HEK293T (cell line): ENCODE measurements at regions not wholly inside any gene's neighbourhood (a gene's known extent, or its start where the extent isn't known, plus 50 kb on each side); places are given as distances from the start of the nearest gene placed in this dataset.
"Not testable (repeated sequence)": the region's sequence is repeated elsewhere in the genome, so short reads cannot be mapped to it uniquely, and the experiment has no call there.

Experiments used
- CTCF ChIA-PET: fragments of 350-600 bp; formaldehyde crosslinking; extraction: SDS; loops from one replicate; lab custom pipeline; 2021; ENCODE audit warnings: antibody characterized with exemption, inconsistent platforms; lab: Yijun Ruan, JAX
- POLR2A ChIA-PET: fragments of 350-600 bp; formaldehyde crosslinking; extraction: SDS; loops from one replicate; lab custom pipeline; 2020; ENCODE audit warnings: antibody characterized with exemption, inconsistent platforms; lab: Yijun Ruan, JAX
- DNase-seq: peaks from one replicate; pipeline ENCODE4 v3.0.0; 2012; ENCODE audit warnings: mixed read lengths; ENCODE audit errors: extremely low spot score
- ARNT ChIP-seq: fragments of 450-650 bp; IDR thresholded peaks from 2 replicates; pipeline ENCODE4 v1.6.1; 2017; ENCODE audit warnings: mild to moderate bottlenecking
- BHLHE40 ChIP-seq: fragments of 450-650 bp; IDR thresholded peaks from 2 replicates; pipeline ENCODE4 v1.6.1; 2016; ENCODE audit warnings: mild to moderate bottlenecking, moderate library complexity, borderline replicate concordance
- CTBP1 ChIP-seq: fragments of 450-650 bp; IDR thresholded peaks from 2 replicates; pipeline ENCODE4 v1.6.1; 2016; ENCODE audit warnings: borderline replicate concordance
- ELF4 ChIP-seq: fragments of 450-650 bp; IDR thresholded peaks from 2 replicates; pipeline ENCODE4 v1.6.1; 2017; ENCODE audit warnings: antibody characterized with exemption
- FOXA1 ChIP-seq: fragments of 450-650 bp; IDR thresholded peaks from 2 replicates; pipeline ENCODE4 v1.6.1; 2016; ENCODE audit warnings: mild to moderate bottlenecking
- FOXK2 ChIP-seq: fragments of 450-650 bp; IDR thresholded peaks from 2 replicates; pipeline ENCODE4 v1.6.1; 2016; ENCODE audit warnings: mild to moderate bottlenecking
- FOXM1 ChIP-seq: fragments of 450-650 bp; IDR thresholded peaks from 2 replicates; pipeline ENCODE4 v1.6.1; 2017; ENCODE audit warnings: mild to moderate bottlenecking, borderline replicate concordance
- HDGF ChIP-seq: fragments of 450-650 bp; IDR thresholded peaks from 2 replicates; pipeline ENCODE4 v1.6.1; 2017; ENCODE audit warnings: antibody characterized with exemption, borderline replicate concordance
- L3MBTL2 ChIP-seq: fragments of 450-650 bp; conservative IDR thresholded peaks from 2 replicates; pipeline ENCODE4 v1.6.1; 2016; ENCODE audit warnings: mild to moderate bottlenecking
- LEF1 ChIP-seq: fragments of 450-650 bp; IDR thresholded peaks from 2 replicates; pipeline ENCODE4 v1.6.1; 2017; ENCODE audit warnings: mild to moderate bottlenecking, borderline replicate concordance
- NFRKB ChIP-seq: fragments of 450-650 bp; IDR thresholded peaks from 2 replicates; pipeline ENCODE4 v1.6.1; 2016; ENCODE audit warnings: mild to moderate bottlenecking, moderate library complexity
- PKNOX1 ChIP-seq: fragments of 450-650 bp; IDR thresholded peaks from 2 replicates; pipeline ENCODE4 v1.6.1; 2016
- SP1 ChIP-seq: fragments of 450-650 bp; IDR thresholded peaks from 2 replicates; pipeline ENCODE4 v1.6.1; 2017
- SUZ12 ChIP-seq: fragments of 450-650 bp; IDR thresholded peaks from 2 replicates; pipeline ENCODE4 v1.6.1; 2016; ENCODE audit warnings: mild to moderate bottlenecking
- TARDBP ChIP-seq: fragments of 450-650 bp; IDR thresholded peaks from 2 replicates; pipeline ENCODE4 v1.6.1; 2016
- ZNF384 ChIP-seq: fragments of 450-650 bp; IDR thresholded peaks from 2 replicates; pipeline ENCODE4 v1.6.1; 2016

DNA sequence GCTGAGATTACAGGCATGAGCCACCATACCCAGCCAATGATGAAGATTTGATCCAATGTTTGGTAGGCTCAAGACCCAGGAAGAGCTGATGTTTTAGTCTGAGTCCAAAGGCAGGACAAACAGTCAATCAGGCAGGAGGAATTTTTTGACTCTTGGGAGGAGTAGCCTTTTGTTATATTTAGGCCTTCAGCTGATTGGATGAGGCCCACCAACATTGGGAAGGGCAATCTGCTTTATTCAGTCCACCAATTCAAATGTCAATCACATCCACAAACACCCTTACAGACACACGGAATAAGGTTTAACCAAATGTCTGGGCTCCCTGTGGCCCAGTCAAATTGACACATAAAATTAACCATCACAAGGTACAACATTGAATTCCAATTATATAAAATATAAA is 61.9 kb upstream of the COX20 start:
- CTCF ChIA-PET: no interaction called here
- no peak for DNase-seq
- no peak for TF ChIP-seq SP1
- TF ChIP-seq FOXK2: no peak
- no peak for TF ChIP-seq TARDBP
- TF ChIP-seq HDGF: no peak
- no peak for TF ChIP-seq ZNF384
- TF ChIP-seq CTBP1: no peak
- no peak for TF ChIP-seq FOXA1
- no peak for TF ChIP-seq NFRKB
- TF ChIP-seq PKNOX1: no peak
- TF ChIP-seq SUZ12: no peak
- no peak for TF ChIP-seq LEF1
- TF ChIP-seq BHLHE40: no peak
- TF ChIP-seq FOXM1: no peak
- TF ChIP-seq ARNT: no peak
- POLR2A ChIA-PET: no interaction called here

DNA sequence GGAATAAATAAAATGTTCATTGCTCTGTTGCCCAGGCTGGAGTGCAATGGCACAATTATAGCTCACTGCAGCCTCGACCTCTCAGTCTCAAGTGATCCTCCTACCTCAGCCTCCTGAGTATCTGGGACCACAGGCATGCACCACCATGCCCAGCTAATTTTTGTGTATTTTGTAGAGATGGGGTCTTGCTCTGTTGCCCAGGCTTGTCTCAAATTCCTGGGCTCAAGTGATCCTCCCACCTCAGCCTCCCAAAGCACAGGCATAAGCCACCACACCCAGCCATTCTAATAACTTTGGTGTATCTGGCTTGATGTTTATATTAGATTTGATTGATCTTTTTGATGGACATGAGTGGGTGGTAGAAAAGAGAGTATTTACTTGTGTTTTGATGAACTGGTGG is 58.7 kb upstream of the COX20 start:
- POLR2A ChIA-PET, DNase-seq: not testable (repeated sequence)
- CTCF ChIA-PET: interaction anchor here (1.1 kb wide), 1 partner anchor 19 kb away, joined by 3 read pairs; no protein-coding TSS in a partner anchor

DNA sequence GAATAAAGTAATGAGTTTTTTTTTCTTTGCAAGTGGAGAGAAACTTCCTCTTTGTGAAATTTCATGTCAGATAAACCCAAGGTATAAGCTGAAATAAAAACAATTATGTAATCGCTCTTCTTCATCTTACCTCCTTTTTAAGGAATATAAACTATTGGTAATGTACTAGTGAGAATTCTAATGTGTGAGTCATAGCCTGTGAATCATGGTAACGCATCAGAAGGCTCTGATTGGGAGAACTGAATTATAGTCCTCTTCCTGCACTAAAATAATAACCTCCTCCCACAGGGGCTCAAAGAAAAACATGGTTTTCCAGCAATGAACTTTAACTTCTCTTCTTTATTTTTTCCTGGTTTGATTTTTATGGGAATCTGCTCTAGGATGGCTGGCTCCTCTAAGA is 57.1 kb upstream of the COX20 start:
- no peak for DNase-seq
- ChIA-PET CTCF (no interaction called here), POLR2A (interaction anchor here (1.5 kb wide), 1 partner anchor 126 kb away, joined by 4 read pairs; no protein-coding TSS in a partner anchor)
- no peak for TF ChIP-seq NFRKB
- no peak for TF ChIP-seq HDGF
- TF ChIP-seq ELF4: no peak
- no peak for TF ChIP-seq FOXK2
- TF ChIP-seq FOXM1: no peak
- no peak for TF ChIP-seq TARDBP
- no peak for TF ChIP-seq ZNF384
- TF ChIP-seq FOXA1: no peak
- no peak for TF ChIP-seq ARNT
- TF ChIP-seq BHLHE40: no peak

GRCh38 chr1:244779410-244779809 is 56.0 kb upstream of the COX20 start:
- TF ChIP-seq L3MBTL2: no peak
- no peak for TF ChIP-seq PKNOX1
- TF ChIP-seq HDGF: no peak
- no peak for TF ChIP-seq NFRKB
- TF ChIP-seq FOXM1: no peak
- DNase-seq: no peak
- ChIA-PET POLR2A (interaction anchor here (1.5 kb wide), 1 partner anchor 128 kb away, joined by 4 read pairs; no protein-coding TSS in a partner anchor), CTCF (interaction anchor here (0.7 kb wide), 1 partner anchor 175 kb away, joined by 3 read pairs; no protein-coding TSS in a partner anchor)

- TF ChIP-seq BHLHE40: no peak
- no peak for TF ChIP-seq CTBP1
- TF ChIP-seq FOXK2: no peak
- TF ChIP-seq SP1: no peak
- ChIA-PET POLR2A (no interaction called here), CTCF (no interaction called here)
- no peak for DNase-seq
These were observed 55.1 kb upstream of the COX20 start for GRCh38 chr1:244780311-244780710.

DNA sequence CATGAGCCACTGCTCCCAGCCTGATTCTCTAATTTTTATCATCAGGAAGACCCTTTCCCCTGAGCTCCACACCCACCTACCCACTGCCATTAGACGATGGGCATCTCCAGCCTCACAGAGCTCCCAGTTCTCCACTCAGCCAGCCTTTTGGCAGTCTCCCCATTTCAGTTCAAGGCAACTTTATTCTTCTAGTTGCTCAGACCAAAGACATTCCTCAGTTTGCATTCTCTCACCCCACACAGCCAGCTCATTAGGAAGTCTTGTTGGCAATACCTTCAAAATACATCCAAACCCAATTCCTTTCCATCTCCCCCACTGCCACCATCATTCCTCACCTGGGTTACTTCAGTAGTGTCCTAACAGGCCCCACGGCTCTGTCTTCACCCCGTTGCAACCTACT is 53.4 kb upstream of the COX20 start:
- no peak for DNase-seq
- POLR2A ChIA-PET: interaction anchor here (0.9 kb wide), 1 partner anchor 130 kb away, joined by 3 read pairs; no protein-coding TSS in a partner anchor
- CTCF ChIA-PET: interaction anchor here (1.4 kb wide), 1 partner anchor 15 kb away, joined by 3 read pairs; no protein-coding TSS in a partner anchor
- TF ChIP-seq FOXK2: no peak
- no peak for TF ChIP-seq CTBP1
- no peak for TF ChIP-seq BHLHE40
- TF ChIP-seq TARDBP: no peak

DNA sequence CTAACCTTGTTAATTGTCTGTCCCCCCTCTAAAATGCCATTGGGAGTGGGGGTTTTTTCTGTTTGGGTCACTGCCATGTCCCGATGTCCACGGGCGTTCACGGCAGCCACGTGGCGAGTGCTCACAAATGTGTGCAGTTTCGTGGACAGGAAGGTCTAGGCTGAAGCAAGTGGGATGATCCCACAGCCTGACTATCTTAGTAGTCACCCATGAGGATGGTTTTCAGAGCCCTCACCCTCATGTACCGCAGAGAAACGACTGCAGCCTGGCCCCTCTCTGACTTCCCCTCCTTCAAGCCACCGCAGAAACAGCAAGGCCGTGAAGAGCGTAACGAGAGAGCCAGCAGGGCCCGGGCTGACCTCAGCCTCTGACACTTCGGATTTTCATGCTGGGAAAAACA is 52.3 kb upstream of the COX20 start:
- POLR2A ChIA-PET: no interaction called here
- TF ChIP-seq L3MBTL2 (no peak), FOXK2 (no peak), PKNOX1 (no peak), NFRKB (no peak), FOXM1 (no peak), SP1 (no peak), ELF4 (no peak), SUZ12 (no peak), CTBP1 (no peak), ZNF384 (no peak), FOXA1 (no peak), ARNT (no peak)
- no peak for DNase-seq

More for the DNA sequence above, 52.3 kb upstream of the COX20 start:
- CTCF ChIA-PET: no interaction called here
